ENCODE measurements at regions not wholly inside any gene's neighbourhood (a gene's known extent, or its start where the extent isn't known, plus 50 kb on each side); places are given as distances from the start of the nearest gene placed in this dataset.

DNA sequence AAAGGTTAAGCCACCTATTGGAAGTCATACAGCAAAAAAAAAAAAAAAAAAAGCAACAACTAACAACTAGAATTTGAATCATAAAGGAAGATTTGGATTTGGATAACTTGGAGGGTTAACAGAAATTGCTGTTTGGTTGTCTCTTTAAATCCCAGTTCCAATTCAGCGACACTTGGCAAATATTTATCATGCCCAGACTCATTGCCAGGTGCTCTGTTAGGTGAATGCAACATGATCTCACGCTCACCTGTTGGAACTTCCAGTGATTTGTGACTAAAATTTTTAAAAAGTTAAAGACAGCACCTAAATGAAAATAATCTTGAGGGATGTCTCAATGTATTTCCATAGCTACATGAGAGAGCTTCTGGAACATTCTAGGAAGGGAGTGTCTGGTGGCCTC is 103.7 kb downstream of the TBX3 start:
- no peak for DNase-seq
- H3K9me3 ChIP-seq = no peaks in the 10 kb centered on the region
- H3K27ac ChIP-seq = no peak overlapping the region
- no peaks in the 10 kb centered on the region for H3K36me3 ChIP-seq
- H3K4me3 ChIP-seq = no peak overlapping the region
- peaks cover 0 to 27% (median 0%) of the 10 kb centered on the region in 4 donors for H3K27me3 ChIP-seq
- 31 to 75% methylated on average over 2 of the region's 2 CpGs for WGBS, 2 donors
- TF ChIP-seq, protein P1, sequence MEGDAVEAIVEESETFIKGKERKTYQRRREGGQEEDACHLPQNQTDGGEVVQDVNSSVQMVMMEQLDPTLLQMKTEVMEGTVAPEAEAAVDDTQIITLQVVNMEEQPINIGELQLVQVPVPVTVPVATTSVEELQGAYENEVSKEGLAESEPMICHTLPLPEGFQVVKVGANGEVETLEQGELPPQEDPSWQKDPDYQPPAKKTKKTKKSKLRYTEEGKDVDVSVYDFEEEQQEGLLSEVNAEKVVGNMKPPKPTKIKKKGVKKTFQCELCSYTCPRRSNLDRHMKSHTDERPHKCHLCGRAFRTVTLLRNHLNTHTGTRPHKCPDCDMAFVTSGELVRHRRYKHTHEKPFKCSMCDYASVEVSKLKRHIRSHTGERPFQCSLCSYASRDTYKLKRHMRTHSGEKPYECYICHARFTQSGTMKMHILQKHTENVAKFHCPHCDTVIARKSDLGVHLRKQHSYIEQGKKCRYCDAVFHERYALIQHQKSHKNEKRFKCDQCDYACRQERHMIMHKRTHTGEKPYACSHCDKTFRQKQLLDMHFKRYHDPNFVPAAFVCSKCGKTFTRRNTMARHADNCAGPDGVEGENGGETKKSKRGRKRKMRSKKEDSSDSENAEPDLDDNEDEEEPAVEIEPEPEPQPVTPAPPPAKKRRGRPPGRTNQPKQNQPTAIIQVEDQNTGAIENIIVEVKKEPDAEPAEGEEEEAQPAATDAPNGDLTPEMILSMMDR (IDR thresholded peaks at IDR 0.05) = no peak
- no peak for TF ChIP-seq POLR2A (IDR thresholded peaks at IDR 0.05)
- no peaks in the 10 kb centered on the region for H3K4me1 ChIP-seq
- intact Hi-C loops (cut with DNase I) = no loop called here

DNA sequence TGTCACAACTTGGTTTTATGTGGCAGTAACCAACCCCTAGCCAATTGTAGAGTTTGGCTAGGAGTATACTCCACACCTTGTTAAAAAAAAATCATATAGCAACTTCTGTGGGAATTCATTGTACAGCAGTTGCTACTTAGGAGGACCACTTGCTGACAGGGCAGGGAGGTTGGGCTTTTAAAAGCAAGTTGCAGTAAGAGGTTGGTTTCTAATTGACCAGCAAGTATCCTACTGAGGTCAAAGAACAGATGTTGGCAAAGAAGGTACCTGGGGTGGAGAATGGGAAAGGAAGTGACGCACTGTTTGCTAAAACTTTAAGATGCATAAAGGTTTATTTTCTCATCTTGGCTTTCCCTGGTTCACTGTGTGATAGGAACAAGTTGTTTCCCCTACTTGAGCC is 104.6 kb downstream of the TBX3 start:
- WGBS, 2 donors = 53 to 64% methylated on average over 1 of the region's 1 CpG
- no peak for DNase-seq
- Histone ChIP-seq H3K36me3 (no peaks in the 10 kb centered on the region), H3K4me1 (no peaks in the 10 kb centered on the region), H3K9me3 (no peaks in the 10 kb centered on the region), H3K4me3 (no peak overlapping the region), H3K27me3 (peaks cover 0 to 27% (median 0%) of the 10 kb centered on the region in 4 donors), H3K27ac (no peak overlapping the region)
- intact Hi-C loops (cut with DNase I) = no loop called here
- TF ChIP-seq, protein P1 (IDR thresholded peaks at IDR 0.05) = no peak
- no peak for TF ChIP-seq POLR2A (IDR thresholded peaks at IDR 0.05)

DNA sequence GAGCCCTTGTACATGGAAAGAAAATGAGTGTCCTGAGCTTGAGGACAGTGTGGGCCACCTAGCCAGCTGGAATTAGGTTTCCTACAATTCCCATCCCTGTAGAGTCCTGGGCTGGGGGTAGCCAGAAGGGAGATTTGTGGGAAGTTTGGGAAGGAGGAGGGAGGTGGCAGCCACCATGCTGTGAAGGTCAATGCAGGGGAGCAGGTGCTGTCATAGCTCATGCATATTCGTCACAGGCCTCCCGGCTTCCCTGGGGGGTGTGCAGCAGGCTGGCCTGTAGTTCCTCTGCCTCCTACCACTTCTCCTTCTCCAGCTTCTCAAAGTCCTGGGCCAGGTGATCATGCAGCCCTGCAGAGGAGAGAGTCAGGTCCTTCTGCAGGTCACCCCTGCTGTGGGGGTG is 121.3 kb downstream of the TBX3 start:
- no peaks in the 10 kb centered on the region for H3K4me1 ChIP-seq
- no peaks in the 10 kb centered on the region for H3K9me3 ChIP-seq
- no peak overlapping the region for H3K27ac ChIP-seq
- no peak overlapping the region for H3K4me3 ChIP-seq
- H3K27me3 ChIP-seq = no peaks in the 10 kb centered on the region
- TF ChIP-seq, protein P1 (IDR thresholded peaks at IDR 0.05) = no peak
- no peak for TF ChIP-seq POLR2A (IDR thresholded peaks at IDR 0.05)
- intact Hi-C loops (cut with DNase I) = no loop called here
- H3K36me3 ChIP-seq = no peaks in the 10 kb centered on the region
- 52 to 58% methylated on average over 2 of the region's 2 CpGs for WGBS, 2 donors
- no peak for DNase-seq

DNA sequence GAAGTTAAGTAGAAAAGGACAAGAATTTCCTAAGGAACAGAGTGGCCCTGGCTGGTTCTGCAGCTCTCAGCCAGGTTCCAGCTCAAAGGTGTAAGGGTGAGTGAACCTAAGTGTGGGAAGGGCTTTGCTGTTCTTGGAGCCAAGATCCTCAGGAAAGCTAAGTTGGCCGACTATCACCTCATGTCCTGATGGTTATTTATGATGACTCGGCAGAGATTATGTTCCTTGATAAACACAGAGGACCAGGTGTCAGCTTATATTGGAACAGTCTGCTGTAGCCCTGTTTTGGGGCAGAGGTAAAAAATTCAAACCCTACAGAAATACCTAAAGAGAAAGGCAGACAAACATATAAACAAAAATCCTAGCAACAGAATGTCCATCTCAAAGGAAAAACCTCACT is 128.5 kb downstream of the TBX3 start:
- Histone ChIP-seq H3K27me3 (peaks cover 0 to 9% (median 0%) of the 10 kb centered on the region in 4 donors), H3K27ac (no peak overlapping the region), H3K4me3 (no peak overlapping the region), H3K36me3 (no peaks in the 10 kb centered on the region), H3K9me3 (no peaks in the 10 kb centered on the region), H3K4me1 (no peaks in the 10 kb centered on the region)
- no peak for DNase-seq
- TF ChIP-seq POLR2A (IDR thresholded peaks at IDR 0.05) = no peak
- intact Hi-C loops (cut with DNase I) = no loop called here
- 31 to 46% methylated on average over 2 of the region's 2 CpGs for WGBS, 2 donors

DNA sequence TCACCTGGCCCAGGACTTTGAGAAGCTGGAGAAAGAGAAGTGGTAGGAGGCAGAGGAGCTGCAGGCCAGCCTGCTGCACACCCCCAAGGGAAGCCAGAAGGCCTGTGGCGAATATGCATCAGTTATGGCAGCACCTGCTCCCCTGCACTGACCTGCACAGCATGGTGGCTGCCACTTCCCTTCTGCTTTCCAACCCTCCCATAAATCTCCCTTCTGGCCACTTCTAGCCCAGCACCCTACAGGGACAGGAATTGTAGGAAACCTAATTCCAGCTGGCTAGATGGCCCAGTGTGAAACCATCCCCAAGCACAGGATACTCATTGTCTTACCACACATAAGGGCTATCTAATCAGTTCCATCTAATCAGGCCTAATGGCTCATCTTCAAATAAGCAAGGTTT is 136.3 kb downstream of the TBX3 start:
- H3K27me3 ChIP-seq = peaks cover 0 to 3% (median 0%) of the 10 kb centered on the region in 4 donors
- H3K9me3 ChIP-seq = no peaks in the 10 kb centered on the region
- intact Hi-C loops (cut with DNase I) = no loop called here
- no peak for DNase-seq
- H3K27ac ChIP-seq = no peak overlapping the region
- no peaks in the 10 kb centered on the region for H3K36me3 ChIP-seq
- H3K4me1 ChIP-seq = no peaks in the 10 kb centered on the region
- no peak overlapping the region for H3K4me3 ChIP-seq
- WGBS, 2 donors = 78% methylated on average over 1 of the region's 1 CpG
- TF ChIP-seq, protein P1 (IDR thresholded peaks at IDR 0.05) = no peak
- TF ChIP-seq POLR2A (IDR thresholded peaks at IDR 0.05) = no peak

DNA sequence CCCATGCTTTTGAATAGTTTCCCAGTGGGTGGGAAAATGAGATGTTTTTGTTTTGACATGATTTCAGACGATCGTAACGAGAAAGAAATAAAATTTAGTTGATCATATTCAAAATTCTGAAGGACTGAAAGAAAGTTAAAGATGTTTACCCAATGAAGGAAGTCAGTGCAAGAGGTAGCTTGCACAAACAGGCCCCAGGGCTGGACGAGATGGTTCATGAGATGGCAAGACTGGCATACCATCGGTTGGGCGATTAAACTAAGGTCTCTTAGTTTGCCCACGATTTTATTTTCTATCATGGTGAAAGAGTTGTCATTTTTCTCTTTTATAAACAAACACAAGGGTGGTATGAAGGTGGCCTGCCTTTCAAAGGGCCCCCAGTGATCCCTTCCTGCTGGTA is 124.5 kb upstream of the TBX5 start:
- TF ChIP-seq, protein P1 (IDR thresholded peaks at IDR 0.05) = no peak
- TF ChIP-seq POLR2A (IDR thresholded peaks at IDR 0.05) = no peak
- Histone ChIP-seq H3K9me3 (no peaks in the 10 kb centered on the region), H3K36me3 (no peaks in the 10 kb centered on the region), H3K27me3 (peaks cover 0 to 11% (median 0%) of the 10 kb centered on the region in 4 donors), H3K4me3 (no peak overlapping the region), H3K4me1 (no peaks in the 10 kb centered on the region), H3K27ac (no peak overlapping the region)
- 53% methylated on average over 7 of the region's 7 CpGs for WGBS, 2 donors
- intact Hi-C loops (cut with DNase I) = no loop called here
- no peak for DNase-seq
